ENCODE measurements at regions not wholly inside any gene's neighbourhood (a gene's known extent, or its start where the extent isn't known, plus 50 kb on each side); places are given as distances from the start of the nearest gene placed in this dataset.

DNA sequence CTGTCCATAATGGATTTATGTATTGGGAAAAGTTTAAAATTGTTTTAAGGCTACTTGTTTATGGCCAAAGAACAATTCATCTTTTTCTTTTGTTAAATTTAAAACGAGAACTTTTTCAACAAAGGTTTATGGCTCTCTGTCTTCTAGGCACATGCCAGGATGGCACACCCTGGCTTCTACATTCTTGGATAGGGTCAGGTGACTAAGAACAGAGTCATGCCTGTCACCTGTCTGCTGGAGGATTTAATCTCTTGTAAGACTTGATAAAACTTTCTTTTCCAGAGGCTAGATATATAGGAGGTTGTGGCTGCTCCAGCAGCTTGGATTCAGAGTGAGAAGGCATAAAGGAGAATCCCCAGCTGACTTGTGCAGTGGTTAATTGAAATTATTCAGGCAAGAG, 915.4 kb downstream of the GATA3 start:
- no peak overlapping the region for H3K4me3 ChIP-seq (ENCODE audit: low read depth in 1 of 5, low read length in 5 of 5)
- no peaks in the 10 kb centered on the region for H3K9me3 ChIP-seq (ENCODE audit: control insufficient read depth in 5 of 5, low read length in 5 of 5)
- H3K27me3 ChIP-seq (ENCODE audit: control insufficient read depth in 5 of 5, insufficient read depth in 4 of 5, low read length in 5 of 5): no peaks in the 10 kb centered on the region
- no peak overlapping the region for H3K27ac ChIP-seq (ENCODE audit: low read depth, low read length)
- no peak overlapping the region for H3K9ac ChIP-seq (ENCODE audit: low read length in 5 of 5)
- no peaks in the 10 kb centered on the region for H3K36me3 ChIP-seq (ENCODE audit: control insufficient read depth in 5 of 5, insufficient read depth in 5 of 5, low read length in 5 of 5)
- no peaks in the 10 kb centered on the region for H3K4me1 ChIP-seq (ENCODE audit: control insufficient read depth in 5 of 5, insufficient read depth in 5 of 5, low read length in 5 of 5)

- Histone ChIP-seq H3K27me3 (ENCODE audit: control insufficient read depth in 5 of 5, insufficient read depth in 4 of 5, low read length in 5 of 5) (peaks cover 0 to 2% (median 0%) of the 10 kb centered on the region in 5 donors), H3K4me1 (ENCODE audit: control insufficient read depth in 5 of 5, insufficient read depth in 5 of 5, low read length in 5 of 5) (no peaks in the 10 kb centered on the region), H3K4me3 (ENCODE audit: low read depth in 1 of 5, low read length in 5 of 5) (no peak overlapping the region), H3K36me3 (ENCODE audit: control insufficient read depth in 5 of 5, insufficient read depth in 5 of 5, low read length in 5 of 5) (no peaks in the 10 kb centered on the region), H3K9ac (ENCODE audit: low read length in 5 of 5) (no peak overlapping the region), H3K27ac (ENCODE audit: low read depth, low read length) (no peak overlapping the region), H3K9me3 (ENCODE audit: control insufficient read depth in 5 of 5, low read length in 5 of 5) (no peaks in the 10 kb centered on the region)
Measured at GRCh38 chr10:8975535-8975934, 921.0 kb downstream of the GATA3 start.

GRCh38 chr10:8978100-8978499, 923.6 kb downstream of the GATA3 start:
- H3K9me3 ChIP-seq (ENCODE audit: control insufficient read depth in 5 of 5, low read length in 5 of 5): no peaks in the 10 kb centered on the region
- peaks cover 0 to 2% (median 0%) of the 10 kb centered on the region in 5 donors for H3K27me3 ChIP-seq (ENCODE audit: control insufficient read depth in 5 of 5, insufficient read depth in 4 of 5, low read length in 5 of 5)
- H3K4me1 ChIP-seq (ENCODE audit: control insufficient read depth in 5 of 5, insufficient read depth in 5 of 5, low read length in 5 of 5): no peaks in the 10 kb centered on the region
- no peak overlapping the region for H3K27ac ChIP-seq (ENCODE audit: low read depth, low read length)
- H3K9ac ChIP-seq (ENCODE audit: low read length in 5 of 5): no peak overlapping the region
- H3K36me3 ChIP-seq (ENCODE audit: control insufficient read depth in 5 of 5, insufficient read depth in 5 of 5, low read length in 5 of 5): no peaks in the 10 kb centered on the region
- no peak overlapping the region for H3K4me3 ChIP-seq (ENCODE audit: low read depth in 1 of 5, low read length in 5 of 5)

DNA sequence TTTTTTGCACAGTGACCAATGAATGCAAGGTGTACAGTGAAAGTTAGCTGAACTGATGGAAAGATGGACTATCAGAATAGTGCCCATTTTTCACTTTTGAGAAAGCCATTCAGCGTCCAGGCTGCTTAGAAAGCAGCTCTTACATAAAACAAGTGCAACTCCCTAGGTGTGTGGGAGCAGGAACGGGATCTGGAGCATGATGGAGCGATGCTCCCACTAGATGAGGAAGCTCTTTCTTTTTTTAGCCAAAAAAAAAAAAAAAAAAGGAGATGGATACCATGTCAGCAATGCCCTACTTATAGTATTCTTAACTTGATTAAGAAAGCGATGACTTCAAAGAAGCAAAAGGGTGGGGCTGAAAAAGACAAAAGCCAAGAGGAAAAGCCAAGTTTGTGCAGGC, 925.5 kb downstream of the GATA3 start:
- Histone ChIP-seq H3K9me3 (ENCODE audit: control insufficient read depth in 5 of 5, low read length in 5 of 5) (no peaks in the 10 kb centered on the region), H3K27ac (ENCODE audit: low read depth, low read length) (no peak overlapping the region), H3K27me3 (ENCODE audit: control insufficient read depth in 5 of 5, insufficient read depth in 4 of 5, low read length in 5 of 5) (peaks cover 0 to 2% (median 0%) of the 10 kb centered on the region in 5 donors), H3K36me3 (ENCODE audit: control insufficient read depth in 5 of 5, insufficient read depth in 5 of 5, low read length in 5 of 5) (no peaks in the 10 kb centered on the region), H3K9ac (ENCODE audit: low read length in 5 of 5) (no peak overlapping the region), H3K4me3 (ENCODE audit: low read depth in 1 of 5, low read length in 5 of 5) (no peak overlapping the region), H3K4me1 (ENCODE audit: control insufficient read depth in 5 of 5, insufficient read depth in 5 of 5, low read length in 5 of 5) (no peaks in the 10 kb centered on the region)

GRCh38 chr10:8981277-8981676, 926.8 kb downstream of the GATA3 start:
- no peak overlapping the region for H3K27ac ChIP-seq (ENCODE audit: low read depth, low read length)
- no peak overlapping the region for H3K9ac ChIP-seq (ENCODE audit: low read length in 5 of 5)
- peaks cover 0 to 2% (median 0%) of the 10 kb centered on the region in 5 donors for H3K27me3 ChIP-seq (ENCODE audit: control insufficient read depth in 5 of 5, insufficient read depth in 4 of 5, low read length in 5 of 5)
- H3K4me1 ChIP-seq (ENCODE audit: control insufficient read depth in 5 of 5, insufficient read depth in 5 of 5, low read length in 5 of 5): no peaks in the 10 kb centered on the region
- no peaks in the 10 kb centered on the region for H3K9me3 ChIP-seq (ENCODE audit: control insufficient read depth in 5 of 5, low read length in 5 of 5)
- H3K36me3 ChIP-seq (ENCODE audit: control insufficient read depth in 5 of 5, insufficient read depth in 5 of 5, low read length in 5 of 5): no peaks in the 10 kb centered on the region
- H3K4me3 ChIP-seq (ENCODE audit: low read depth in 1 of 5, low read length in 5 of 5): no peak overlapping the region

DNA sequence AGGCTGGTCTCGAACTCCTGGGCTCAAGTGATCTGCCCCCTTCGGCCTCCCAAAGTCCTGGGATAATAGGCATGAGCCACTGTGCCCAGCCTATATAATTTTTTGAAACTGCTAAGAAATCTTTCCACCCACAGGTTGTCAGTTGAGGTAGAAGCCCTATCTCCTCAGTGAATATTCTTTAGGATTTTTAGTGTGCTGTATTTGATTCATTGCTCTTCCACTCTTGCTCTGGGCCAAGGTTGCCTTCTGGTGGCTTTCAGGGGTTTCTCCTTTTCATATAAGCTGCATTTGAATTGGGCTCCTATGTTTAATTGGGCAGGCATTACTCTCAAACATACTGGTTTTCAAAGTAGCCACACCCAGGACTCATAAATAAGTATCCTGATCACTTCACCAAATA, 931.2 kb downstream of the GATA3 start:
- H3K27ac ChIP-seq (ENCODE audit: low read depth, low read length): no peak overlapping the region
- H3K4me3 ChIP-seq (ENCODE audit: low read depth in 1 of 5, low read length in 5 of 5): no peak overlapping the region
- no peaks in the 10 kb centered on the region for H3K36me3 ChIP-seq (ENCODE audit: control insufficient read depth in 5 of 5, insufficient read depth in 5 of 5, low read length in 5 of 5)
- no peak overlapping the region for H3K9ac ChIP-seq (ENCODE audit: low read length in 5 of 5)
- no peaks in the 10 kb centered on the region for H3K4me1 ChIP-seq (ENCODE audit: control insufficient read depth in 5 of 5, insufficient read depth in 5 of 5, low read length in 5 of 5)
- no peaks in the 10 kb centered on the region for H3K27me3 ChIP-seq (ENCODE audit: control insufficient read depth in 5 of 5, insufficient read depth in 4 of 5, low read length in 5 of 5)
- H3K9me3 ChIP-seq (ENCODE audit: control insufficient read depth in 5 of 5, low read length in 5 of 5): no peaks in the 10 kb centered on the region

DNA sequence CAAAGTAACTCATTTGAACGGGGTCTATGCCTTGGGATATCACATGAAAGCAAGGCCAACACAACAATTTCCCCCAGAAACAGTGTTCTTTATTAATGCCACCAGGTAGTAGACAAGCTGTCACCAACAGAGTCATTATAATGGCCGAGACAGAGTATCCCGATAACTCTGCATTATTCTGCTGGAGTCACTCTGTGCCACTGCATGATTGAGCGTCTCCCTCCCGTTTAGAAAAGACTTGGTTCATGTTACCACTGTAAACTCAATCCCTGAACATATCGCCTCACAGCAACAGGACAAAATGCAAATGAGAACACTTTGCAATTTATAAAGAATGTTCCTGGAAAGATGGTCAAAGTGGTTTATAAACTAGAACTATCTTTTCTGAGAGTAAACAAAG, 932.5 kb downstream of the GATA3 start:
- Histone ChIP-seq H3K27ac (ENCODE audit: low read depth, low read length) (no peak overlapping the region), H3K4me1 (ENCODE audit: control insufficient read depth in 5 of 5, insufficient read depth in 5 of 5, low read length in 5 of 5) (no peaks in the 10 kb centered on the region), H3K4me3 (ENCODE audit: low read depth in 1 of 5, low read length in 5 of 5) (no peak overlapping the region), H3K36me3 (ENCODE audit: control insufficient read depth in 5 of 5, insufficient read depth in 5 of 5, low read length in 5 of 5) (no peaks in the 10 kb centered on the region), H3K9ac (ENCODE audit: low read length in 5 of 5) (no peak overlapping the region), H3K9me3 (ENCODE audit: control insufficient read depth in 5 of 5, low read length in 5 of 5) (no peaks in the 10 kb centered on the region), H3K27me3 (ENCODE audit: control insufficient read depth in 5 of 5, insufficient read depth in 4 of 5, low read length in 5 of 5) (no peaks in the 10 kb centered on the region)

DNA sequence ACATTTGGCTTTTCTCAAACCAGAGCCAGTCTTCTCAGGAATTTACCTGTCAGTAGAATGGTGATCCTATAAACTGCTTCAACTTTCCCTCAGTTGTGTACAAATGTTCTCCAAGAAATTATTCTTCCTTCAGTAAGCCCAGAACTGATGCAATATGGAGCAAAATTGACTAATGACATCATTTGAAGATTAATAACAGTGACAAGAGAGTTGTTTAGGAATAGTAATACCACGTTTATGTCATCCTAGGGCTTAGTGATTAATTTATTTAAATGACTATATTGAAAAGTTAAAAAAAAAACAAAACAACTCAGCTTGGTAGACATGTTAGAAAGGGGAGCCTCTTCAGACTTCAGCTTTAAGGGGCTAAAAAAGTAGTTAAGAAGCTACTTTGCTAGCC, 933.2 kb downstream of the GATA3 start:
- no peaks in the 10 kb centered on the region for H3K9me3 ChIP-seq (ENCODE audit: control insufficient read depth in 5 of 5, low read length in 5 of 5)
- H3K27ac ChIP-seq (ENCODE audit: low read depth, low read length): no peak overlapping the region
- H3K4me1 ChIP-seq (ENCODE audit: control insufficient read depth in 5 of 5, insufficient read depth in 5 of 5, low read length in 5 of 5): no peaks in the 10 kb centered on the region
- H3K9ac ChIP-seq (ENCODE audit: low read length in 5 of 5): no peak overlapping the region
- H3K4me3 ChIP-seq (ENCODE audit: low read depth in 1 of 5, low read length in 5 of 5): no peak overlapping the region
- no peaks in the 10 kb centered on the region for H3K27me3 ChIP-seq (ENCODE audit: control insufficient read depth in 5 of 5, insufficient read depth in 4 of 5, low read length in 5 of 5)
- H3K36me3 ChIP-seq (ENCODE audit: control insufficient read depth in 5 of 5, insufficient read depth in 5 of 5, low read length in 5 of 5): no peaks in the 10 kb centered on the region

GRCh38 chr10:8990280-8990987, 935.9 kb downstream of the GATA3 start:
- no peak overlapping the region for H3K9ac ChIP-seq (ENCODE audit: low read length in 5 of 5)
- H3K27me3 ChIP-seq (ENCODE audit: control insufficient read depth in 5 of 5, insufficient read depth in 4 of 5, low read length in 5 of 5): no peaks in the 10 kb centered on the region
- no peaks in the 10 kb centered on the region for H3K36me3 ChIP-seq (ENCODE audit: control insufficient read depth in 5 of 5, insufficient read depth in 5 of 5, low read length in 5 of 5)
- H3K9me3 ChIP-seq (ENCODE audit: control insufficient read depth in 5 of 5, low read length in 5 of 5): no peaks in the 10 kb centered on the region
- no peaks in the 10 kb centered on the region for H3K4me1 ChIP-seq (ENCODE audit: control insufficient read depth in 5 of 5, insufficient read depth in 5 of 5, low read length in 5 of 5)
- no peak overlapping the region for H3K4me3 ChIP-seq (ENCODE audit: low read depth in 1 of 5, low read length in 5 of 5)
- no peak overlapping the region for H3K27ac ChIP-seq (ENCODE audit: low read depth, low read length)

GRCh38 chr10:8992009-8992408, 937.5 kb downstream of the GATA3 start:
- H3K4me1 ChIP-seq (ENCODE audit: control insufficient read depth in 5 of 5, insufficient read depth in 5 of 5, low read length in 5 of 5): no peaks in the 10 kb centered on the region
- H3K9me3 ChIP-seq (ENCODE audit: control insufficient read depth in 5 of 5, low read length in 5 of 5): no peaks in the 10 kb centered on the region
- H3K27me3 ChIP-seq (ENCODE audit: control insufficient read depth in 5 of 5, insufficient read depth in 4 of 5, low read length in 5 of 5): no peaks in the 10 kb centered on the region
- no peaks in the 10 kb centered on the region for H3K36me3 ChIP-seq (ENCODE audit: control insufficient read depth in 5 of 5, insufficient read depth in 5 of 5, low read length in 5 of 5)
- H3K27ac ChIP-seq (ENCODE audit: low read depth, low read length): no peak overlapping the region
- no peak overlapping the region for H3K9ac ChIP-seq (ENCODE audit: low read length in 5 of 5)
- H3K4me3 ChIP-seq (ENCODE audit: low read depth in 1 of 5, low read length in 5 of 5): no peak overlapping the region
